GM19395 (cell line): ENCODE measurements at regions not wholly inside any gene's neighbourhood (a gene's known extent, or its start where the extent isn't known, plus 50 kb on each side); places are given as distances from the start of the nearest gene placed in this dataset.

Experiments
- ATAC-seq: cut with Tn5 transposase; IDR thresholded peaks from one replicate; pipeline ENCODE4 v1.9.1; 2021; ENCODE audit warnings: mild to moderate bottlenecking, moderate library complexity; ENCODE audit not compliant: unreplicated experiment

DNA sequence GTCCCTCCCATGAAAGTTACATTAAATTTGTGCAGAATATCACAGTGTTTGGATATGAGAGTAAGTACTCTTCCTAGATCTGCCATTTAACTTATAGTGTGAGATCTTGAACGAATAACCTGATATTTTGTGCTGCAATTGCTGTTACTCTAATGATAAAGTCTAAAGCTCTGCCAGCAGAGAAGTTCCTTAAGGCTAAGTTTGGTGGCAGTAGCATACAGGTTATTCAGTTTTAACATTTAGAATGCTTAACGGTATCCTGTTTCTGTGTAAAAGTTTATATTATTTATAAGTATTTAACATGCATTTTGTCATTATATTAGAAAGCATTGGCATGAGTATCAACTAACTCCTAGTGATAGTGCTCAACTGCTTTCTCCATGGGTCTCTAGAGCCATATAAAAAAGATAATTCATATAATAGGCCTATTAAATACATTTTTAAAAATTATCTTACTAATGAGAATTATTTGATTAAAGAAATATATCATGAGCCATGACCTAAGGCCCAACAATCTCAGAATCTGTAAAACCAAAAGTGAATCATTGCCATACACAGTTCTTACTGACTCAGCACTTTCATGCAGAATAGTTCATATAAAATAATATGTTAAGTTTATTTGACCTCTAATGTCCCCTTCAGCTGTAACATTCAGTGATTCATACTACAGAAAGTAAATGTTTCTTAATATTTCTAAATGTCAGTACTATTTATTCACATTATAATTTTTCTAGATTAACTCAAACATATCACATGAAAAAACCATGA lies 1058.6 kb downstream of the TRHDE start:
- no peak for ATAC-seq

DNA sequence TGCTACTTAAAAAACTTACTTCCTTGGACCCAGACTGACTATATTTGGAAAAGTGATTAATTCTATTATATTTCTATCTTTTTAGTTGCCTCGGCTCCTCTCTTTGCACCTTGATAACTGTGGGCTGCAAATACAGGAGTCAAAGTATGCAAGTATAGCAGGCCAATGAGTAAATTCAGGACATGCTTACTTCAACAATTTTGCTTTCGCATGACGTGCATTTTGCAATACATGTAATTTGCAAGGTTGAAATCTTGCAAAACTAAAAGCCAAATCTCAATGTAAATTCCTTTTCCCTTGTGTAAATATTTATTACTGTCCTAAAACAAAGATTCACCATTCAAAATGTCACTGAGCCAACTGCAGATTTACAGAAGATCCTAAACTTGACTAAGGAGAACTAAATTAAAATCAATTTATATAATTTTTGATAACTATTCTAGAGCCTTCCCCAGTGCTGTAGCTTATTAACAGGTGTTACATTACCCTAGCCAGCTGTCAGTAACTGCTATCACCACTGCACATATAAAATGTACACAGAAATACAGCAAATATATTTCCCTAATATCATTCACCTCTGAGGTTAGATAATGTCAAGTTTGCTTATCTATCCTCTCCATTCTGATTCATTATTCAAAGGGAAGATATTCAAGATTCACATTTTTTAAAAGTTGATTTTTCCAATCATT lies 1069.5 kb downstream of the TRHDE start:
- no peak for ATAC-seq

DNA sequence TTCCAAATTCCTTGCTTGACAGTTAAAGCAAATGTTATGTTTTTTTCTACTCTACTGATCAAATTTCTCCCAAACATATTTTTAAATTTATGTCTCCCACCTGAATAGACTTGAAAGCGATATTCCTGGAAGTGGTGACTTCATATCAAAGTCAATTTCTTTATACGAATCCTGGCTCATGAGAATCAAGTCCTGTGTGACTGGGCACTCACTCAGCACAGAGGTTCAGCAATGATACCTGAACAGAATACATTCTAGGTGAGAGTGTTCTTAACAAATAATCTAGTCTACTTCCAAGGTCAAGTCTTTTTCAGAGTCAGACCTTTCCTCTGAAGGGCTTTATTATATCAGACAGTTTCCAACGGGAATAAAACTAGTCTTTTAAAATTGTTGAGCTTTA lies 1070.6 kb downstream of the TRHDE start:
- no peak for ATAC-seq

DNA sequence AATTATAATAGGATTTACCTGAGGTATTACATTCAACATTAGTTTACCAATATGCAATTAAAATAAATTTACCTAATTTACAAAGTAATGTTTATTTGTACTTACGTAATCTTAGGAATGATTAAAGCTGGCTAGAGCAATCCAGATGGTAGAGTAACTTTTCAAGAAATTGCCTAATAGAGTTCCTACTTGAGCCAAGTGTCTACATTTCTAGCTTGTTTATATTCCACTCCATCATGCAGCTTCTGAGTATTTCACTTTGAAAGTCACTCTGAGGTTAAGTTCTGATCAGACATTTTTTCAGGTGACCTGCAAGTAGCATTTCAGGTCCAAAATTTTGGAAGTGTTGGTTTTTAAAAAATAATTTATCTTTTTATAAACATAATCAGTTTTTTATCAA lies 1080.7 kb downstream of the TRHDE start:
- ATAC-seq = no peak

DNA sequence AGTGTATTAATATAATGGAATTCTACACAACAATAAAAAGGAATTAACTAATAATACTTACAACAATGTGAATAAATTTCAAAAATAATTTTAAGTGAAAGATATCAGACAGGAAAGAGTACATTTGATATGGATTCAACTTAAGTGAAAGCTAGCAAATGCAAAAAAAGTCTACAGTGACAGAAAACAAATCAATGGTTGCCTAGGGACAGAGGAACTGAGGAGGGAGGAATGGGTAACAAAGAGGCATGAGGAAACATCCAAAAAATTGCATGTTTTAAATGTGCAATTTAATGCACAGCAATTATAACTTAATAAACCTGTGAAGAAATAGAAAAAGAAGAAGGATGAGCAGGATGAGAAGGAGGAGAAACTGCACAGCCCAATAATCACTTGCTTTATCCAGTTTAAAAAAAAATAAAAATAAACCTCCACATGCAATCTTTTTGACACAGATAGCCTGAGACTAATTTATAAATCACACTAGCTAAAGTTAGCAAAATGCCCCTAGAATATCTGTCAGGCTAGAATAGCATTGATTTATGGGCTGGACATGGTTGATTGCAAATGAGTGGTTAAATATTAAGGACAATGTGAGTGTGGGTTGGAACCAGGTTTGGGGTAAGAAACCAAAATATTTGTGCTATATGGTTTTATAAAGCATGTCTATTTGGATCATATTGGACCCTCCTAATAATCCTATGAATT lies 1089.1 kb downstream of the TRHDE start:
- no peak for ATAC-seq

DNA sequence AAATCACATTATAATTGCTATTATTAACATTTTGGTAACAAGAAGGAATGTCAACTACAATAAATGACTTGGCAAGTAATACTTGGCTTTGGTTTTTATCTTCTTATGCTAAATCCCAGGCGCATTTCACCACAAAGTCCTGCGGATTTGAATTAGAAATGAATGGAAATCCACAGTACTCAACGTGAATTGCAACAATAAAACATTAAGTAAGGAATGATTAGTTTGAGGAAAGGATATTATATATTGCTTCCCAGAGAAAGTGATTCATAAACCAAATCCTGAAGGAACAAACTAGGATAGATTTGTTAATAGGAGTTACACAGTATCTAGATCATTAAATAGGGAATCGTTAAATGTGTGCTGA lies 1089.7 kb downstream of the TRHDE start:
- no peak for ATAC-seq

DNA sequence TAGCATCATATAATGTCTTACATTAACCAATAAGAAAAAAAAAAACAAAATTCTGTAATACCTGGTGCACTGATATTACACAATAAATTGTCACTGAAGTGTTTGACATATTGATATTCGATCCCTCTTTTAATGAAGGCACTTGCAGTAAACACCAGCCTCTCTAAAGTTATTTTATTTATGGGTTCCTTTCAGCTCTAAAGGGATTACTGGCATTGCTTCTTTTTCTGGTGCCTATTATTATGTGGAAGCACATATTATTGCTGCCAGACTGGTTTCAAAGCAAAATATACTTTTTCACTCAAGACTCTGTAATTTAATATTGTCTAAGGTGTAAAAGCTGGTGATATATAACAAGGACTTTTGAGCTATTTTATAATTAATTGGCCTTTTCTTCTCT lies 1090.5 kb downstream of the TRHDE start:
- no peak for ATAC-seq

DNA sequence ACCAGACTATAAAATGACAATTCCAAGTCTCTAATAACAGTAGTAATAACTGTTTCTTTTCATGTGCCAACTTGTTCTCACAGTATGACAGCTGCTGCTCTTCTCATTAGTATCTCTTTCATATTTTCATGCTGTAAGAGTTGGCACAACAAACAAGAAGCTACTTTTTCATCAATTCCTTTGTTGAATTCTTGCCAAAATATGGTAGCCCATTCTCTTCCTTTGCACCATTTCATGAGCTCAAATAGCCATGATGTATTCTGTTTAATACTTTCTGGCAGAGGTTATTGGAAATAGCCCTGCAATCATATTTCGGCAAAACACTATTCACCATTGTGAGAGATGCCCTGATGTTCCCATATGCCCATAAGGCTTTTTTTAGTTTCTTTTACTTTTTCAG lies 1100.7 kb downstream of the TRHDE start:
- no peak for ATAC-seq

DNA sequence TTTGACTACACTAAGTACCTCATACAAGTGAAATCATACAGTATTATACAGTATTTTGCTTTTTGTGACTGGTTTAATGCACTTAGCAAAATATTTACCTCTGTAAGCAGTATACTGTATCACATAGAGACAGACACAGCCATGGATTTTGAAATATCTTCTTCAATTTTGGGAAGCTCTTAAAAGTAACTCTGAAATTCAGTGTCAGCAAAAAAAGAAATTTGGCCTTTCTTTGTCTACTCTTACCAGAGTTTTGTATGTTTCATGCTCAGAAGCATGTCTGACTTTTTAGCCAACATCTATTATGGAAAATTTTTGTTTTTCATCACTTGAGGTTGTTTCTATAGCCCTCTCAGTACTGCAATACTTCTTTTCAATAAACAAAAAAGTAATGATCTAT lies 1102.2 kb downstream of the TRHDE start:
- ATAC-seq = no peak

DNA sequence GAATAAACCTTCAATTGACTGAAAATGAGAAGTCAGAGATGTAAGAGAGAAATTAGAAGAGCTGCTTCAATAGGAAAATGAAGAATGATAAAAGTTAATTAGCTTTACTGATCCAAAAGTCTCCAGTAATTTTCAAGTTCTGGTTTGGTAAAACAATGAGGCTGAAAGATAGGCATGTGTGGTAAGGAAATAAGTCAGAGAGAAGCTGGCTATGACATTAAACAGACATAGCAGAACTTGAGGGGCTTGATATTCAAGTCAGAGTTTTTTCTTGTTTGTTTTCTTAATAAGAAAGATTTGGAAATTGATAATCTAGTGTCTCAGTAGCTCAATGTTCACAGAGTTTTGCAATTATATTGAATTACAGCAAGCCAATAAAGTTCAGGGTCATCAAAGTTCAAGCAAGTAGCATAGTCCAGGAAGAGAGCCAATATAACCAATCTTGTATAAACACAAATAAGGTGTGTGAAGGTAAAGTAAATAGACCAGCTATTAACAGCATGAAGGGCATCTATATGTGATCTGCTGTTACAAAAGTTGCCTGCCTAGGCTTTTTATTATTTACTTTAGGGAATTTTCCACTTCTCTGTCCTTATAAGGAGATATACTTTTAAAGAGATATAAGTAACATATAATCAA lies 1111.5 kb downstream of the TRHDE start:
- no peak for ATAC-seq

DNA sequence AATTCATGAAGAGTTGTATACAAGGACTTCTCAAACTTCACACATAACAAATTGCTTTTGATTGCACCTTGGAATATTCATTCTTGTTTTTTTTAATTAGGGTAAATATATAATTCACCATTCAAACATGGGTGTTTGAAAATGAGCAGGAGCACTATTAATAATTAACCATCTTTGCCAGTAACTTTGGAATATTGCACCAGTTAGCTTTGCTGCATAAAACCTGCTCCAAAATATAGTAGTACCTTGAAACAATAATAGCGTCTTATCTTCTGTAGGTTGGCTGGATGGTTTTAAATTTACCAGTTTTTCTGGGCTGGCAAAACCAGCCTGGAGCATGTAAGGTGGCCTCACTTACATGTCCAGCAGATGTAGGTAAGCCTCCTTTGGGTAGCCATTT lies 1112.4 kb downstream of the TRHDE start:
- ATAC-seq = no peak

DNA sequence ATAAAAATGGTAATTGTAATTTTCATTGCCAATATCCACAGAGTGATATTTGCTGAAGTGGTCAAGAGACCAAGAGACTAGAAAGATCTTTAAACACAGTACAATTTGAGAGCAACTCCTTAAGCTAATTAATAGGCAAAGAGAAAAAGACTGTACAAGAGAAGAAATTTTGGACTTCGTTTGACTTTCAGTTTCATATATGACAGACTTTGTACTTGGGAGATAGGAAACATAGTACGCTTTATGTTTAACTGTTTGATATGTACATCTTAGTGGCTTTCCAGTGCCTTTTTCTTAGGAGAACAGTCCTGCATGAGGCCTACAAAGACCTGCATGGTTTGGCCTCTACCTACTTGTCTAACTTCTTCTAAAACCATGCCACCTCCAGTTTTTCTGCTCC lies 1118.1 kb downstream of the TRHDE start:
- no peak for ATAC-seq

DNA sequence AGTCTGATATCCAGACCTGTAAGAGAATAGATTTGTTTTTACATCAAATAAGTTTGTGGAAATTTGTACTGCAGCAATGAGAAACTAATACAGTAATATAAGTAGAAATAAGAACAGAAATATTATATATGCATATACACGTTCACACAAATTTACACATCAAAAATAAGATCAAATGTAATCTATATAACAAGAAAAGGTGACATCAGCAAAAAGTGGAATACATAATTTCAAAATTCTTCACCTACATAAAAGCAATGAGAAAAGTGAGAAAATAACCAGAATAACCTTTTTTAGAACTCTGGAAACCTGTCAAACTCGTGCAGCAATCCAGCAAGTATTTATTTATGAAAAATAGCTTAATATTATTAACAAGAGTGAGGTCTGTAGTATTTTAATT lies 1124.6 kb upstream of the ATXN7L3B start:
- ATAC-seq = no peak

DNA sequence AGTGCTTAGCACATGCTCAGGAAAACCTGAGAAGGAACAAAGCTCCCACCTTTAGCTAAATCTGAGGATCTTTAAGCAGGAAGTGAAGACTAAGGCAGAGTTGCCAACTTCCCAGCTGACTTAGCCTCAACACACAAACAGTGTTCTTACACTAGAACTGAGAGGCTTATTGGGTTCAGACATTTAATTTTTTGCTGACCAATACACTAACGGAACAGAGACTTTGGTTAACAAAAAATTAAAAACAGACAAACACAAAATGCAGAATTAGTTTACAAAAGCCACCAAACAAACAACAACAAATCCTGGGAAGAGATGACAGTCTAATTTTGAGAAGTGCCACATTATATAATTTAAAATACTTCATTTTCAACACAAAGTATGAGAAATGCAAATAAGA lies 1123.7 kb upstream of the ATXN7L3B start:
- ATAC-seq = no peak

DNA sequence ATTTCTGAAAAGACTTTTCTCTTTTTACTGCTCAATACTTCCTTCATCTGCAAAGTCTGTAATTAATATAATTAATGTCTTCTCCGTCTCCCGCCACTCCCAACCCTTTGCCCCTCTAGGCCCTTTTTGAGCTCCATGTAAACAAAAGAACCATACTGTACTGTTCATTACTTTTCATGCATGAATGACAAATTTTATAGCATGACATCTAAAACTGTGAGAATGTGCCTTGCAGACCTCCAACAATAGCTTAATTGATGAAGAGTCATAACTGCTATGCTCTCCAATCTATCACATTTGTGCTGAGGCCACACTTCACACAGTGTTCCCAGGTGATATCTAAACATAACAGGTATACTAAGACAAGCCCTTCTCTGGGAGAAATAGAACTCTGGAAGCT lies 1122.7 kb upstream of the ATXN7L3B start:
- no peak for ATAC-seq

DNA sequence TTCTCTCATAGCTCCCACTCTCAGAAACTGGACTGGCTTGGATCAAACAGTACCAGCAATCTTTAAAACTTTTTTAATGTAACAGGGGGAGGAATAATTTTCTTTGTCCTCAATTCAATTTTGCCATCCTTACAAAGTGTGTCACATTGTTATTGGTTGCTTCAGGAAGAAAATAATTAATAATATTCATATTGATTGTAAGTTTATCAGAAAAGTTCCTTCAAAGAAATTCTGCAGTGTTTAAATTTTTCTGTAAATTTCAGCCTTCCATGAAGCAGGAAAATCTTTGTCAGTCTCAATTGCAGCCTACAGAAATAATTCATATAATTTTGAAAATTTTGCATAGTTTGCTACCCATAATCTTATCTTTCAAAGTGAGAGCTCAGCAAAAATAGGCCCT lies 1119.1 kb upstream of the ATXN7L3B start:
- no peak for ATAC-seq

DNA sequence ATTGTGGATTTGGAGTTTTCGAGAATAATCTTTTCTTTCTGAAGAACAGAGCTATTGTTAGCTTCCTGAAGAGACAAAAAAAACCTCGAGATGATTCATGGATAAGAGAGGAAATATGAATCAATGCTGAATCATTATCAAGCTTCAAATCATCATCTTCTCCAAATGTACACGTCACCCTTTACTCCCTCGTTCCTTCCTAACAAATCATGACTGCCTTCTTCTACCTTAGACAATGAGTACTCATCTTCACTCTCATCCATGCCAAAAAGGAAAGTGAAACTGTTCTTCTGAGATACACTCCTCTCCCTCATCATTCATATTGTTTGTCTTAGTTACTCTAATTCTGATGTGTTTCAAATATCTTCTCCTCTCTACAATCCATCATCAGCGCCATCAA lies 1115.8 kb upstream of the ATXN7L3B start:
- ATAC-seq = no peak

DNA sequence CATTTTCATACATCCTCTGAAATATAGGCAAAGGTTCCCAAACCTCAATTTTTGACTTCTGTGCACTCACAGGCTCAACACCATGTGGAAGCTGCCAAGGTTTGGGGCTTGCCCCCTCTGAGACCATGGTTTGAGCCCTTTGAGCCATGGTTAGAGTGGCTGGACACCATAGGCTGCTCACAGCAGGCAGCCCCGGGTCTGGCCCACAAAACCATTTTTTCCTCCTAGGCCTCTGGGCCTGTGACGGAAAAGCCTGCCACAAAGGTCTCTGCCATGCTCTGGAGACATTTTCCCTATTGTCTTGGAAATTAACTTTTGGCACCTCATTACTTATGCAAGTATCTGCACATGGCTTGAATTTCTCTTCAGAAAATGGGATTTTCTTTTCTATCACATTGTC lies 1113.2 kb upstream of the ATXN7L3B start:
- no peak for ATAC-seq

DNA sequence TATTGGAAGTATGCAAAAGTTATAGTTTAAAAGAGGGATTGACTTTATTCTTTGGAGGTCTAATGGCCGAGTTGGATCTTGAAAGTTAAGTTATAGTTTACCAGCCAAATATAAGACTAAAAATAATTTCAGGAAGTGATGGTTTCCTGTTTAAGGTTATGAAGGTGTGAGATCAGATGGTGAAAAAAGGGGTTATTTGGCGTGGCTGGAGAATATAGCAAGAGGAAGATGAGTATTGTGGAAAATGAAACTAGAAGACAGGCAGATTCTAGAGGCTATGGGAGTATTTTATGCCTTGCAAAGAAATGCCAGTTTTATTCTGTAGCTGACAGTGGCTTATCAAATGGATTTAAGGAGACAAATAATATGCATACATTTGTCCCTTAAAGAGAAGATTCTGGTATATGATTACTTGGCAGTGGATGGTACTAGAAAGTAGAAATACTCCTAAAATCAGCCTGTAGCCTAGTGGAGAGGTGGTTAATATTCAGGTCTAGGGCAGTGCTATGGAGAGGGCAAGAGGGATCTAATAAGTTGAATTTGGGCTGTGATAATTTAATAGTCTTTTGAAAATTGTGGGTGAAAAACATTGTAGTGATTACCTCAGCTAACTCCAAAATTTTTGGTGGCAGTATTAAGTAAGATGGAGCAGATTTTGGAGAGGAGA lies 1091.8 kb upstream of the ATXN7L3B start:
- ATAC-seq = peak; percentile 75

DNA sequence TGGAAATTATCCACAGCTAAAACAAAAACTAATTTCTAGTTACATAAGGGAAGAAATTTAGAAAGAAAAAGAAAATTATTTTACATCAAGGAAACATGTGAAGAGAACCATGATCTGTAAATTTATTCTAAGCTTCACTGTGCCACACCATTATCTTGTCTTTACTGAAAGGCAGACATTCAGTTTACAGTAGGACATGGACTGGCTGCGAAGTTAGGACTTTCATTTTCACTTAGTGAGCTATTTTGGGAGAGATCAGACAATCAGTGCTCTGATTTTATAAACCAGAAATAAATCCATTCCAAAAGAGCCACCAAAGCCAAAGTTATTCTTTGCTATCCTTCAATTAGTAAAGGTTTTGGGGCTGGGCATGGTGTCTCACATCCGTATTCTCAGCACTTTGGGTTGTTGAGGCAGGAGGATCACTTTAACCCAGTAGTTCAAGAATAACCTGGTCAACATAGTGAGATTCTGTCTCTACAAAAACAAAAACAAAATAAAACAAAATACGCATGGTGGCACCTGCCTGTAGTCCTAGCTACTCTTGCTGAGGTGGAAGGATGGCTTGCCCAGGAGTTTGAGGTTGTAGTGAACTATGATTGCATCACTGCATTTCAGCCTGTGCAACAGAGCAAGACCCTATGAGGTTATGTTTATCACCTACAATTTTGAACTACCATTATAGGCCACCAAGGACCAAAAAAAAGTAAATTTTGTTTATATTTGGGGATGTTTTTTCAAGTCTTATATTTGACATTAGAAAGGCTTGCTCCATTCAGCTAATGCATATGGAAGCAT lies 1084.8 kb upstream of the ATXN7L3B start:
- ATAC-seq = peak; percentile 67
